RWPE1 (cell line): ENCODE measurements at regions not wholly inside any gene's neighbourhood (a gene's known extent, or its start where the extent isn't known, plus 50 kb on each side); places are given as distances from the start of the nearest gene placed in this dataset.

Experiments used
- CTCF ChIA-PET: fragments of 350-600 bp; sonication (Branson Sonifier 250); formaldehyde crosslinking; extraction: SDS; loops from one replicate; lab custom pipeline; 2021; lab: Yijun Ruan, JAX
- POLR2A ChIA-PET: fragments of 400-600 bp; formaldehyde crosslinking; extraction: SDS; loops from one replicate; lab custom pipeline; 2020; ENCODE audit warnings: antibody characterized with exemption; ENCODE audit not compliant: low non-redundant PET; lab: Yijun Ruan, JAX
- DNase-seq: peaks from one replicate; pipeline ENCODE4 v3.0.0; 2012; ENCODE audit warnings: low spot score
- H3K27ac ChIP-seq: fragments of 450-650 bp; 2 replicates; pipeline ENCODE4 v1.5.1; 2017
- TF ChIP-seq, protein P1 (sequence below): fragments of 450-650 bp; conservative IDR thresholded peaks from 2 replicates; pipeline ENCODE4 v1.5.1; 2017; ENCODE audit warnings: low read depth, mild to moderate bottlenecking

DNA sequence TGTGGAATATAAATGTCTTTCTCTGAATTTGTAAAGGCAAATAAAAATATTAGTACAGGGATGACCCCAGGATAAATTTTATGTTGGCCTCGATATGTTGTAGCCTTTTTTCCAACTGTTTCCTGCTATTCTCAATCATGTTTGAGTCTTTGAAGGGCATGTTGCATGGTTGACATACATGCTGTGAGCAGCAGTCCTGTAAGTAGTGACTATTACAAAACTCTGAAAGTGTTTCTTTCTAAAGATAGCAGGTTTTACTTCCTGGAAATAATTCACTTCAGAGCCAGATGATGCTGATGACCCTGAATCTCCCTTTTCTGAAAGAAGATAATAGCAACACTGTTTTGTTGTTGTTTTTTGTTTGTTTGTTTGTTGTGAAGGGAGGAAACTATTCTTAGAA is 393.0 kb upstream of the GNPDA2 start:
- no peak overlapping the region for H3K27ac ChIP-seq
- CTCF ChIA-PET, result interaction anchor here (0.6 kb wide), 1 partner anchor 1154 kb away, joined by 4 read pairs; no protein-coding TSS in a partner anchor
- DNase-seq, result no peak
- TF ChIP-seq, protein P1, sequence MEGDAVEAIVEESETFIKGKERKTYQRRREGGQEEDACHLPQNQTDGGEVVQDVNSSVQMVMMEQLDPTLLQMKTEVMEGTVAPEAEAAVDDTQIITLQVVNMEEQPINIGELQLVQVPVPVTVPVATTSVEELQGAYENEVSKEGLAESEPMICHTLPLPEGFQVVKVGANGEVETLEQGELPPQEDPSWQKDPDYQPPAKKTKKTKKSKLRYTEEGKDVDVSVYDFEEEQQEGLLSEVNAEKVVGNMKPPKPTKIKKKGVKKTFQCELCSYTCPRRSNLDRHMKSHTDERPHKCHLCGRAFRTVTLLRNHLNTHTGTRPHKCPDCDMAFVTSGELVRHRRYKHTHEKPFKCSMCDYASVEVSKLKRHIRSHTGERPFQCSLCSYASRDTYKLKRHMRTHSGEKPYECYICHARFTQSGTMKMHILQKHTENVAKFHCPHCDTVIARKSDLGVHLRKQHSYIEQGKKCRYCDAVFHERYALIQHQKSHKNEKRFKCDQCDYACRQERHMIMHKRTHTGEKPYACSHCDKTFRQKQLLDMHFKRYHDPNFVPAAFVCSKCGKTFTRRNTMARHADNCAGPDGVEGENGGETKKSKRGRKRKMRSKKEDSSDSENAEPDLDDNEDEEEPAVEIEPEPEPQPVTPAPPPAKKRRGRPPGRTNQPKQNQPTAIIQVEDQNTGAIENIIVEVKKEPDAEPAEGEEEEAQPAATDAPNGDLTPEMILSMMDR, result no peak
- POLR2A ChIA-PET, result no interaction called here

DNA sequence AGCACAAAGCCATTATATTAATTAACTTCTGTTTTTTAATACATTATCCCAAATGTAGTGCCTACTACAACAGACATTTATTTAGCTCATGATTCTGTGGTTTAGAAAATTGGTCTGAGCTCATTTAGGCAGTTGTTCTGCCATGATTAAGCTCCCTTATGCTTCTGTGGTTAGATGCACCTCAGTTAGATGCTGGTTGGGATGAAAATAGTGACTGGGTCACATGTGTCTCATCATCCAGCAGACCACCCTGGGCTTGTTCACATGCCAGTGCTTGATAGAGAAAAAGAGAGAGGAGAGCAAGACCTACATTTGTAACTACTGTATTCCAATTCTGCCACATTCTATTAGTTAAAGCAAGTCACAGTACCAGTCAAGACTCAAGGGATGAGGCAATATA is 376.4 kb upstream of the GNPDA2 start:
- no peak for DNase-seq
- no peak overlapping the region for H3K27ac ChIP-seq
- CTCF ChIA-PET, result no interaction called here
- TF ChIP-seq, protein P1, result no peak
- POLR2A ChIA-PET, result no interaction called here

DNA sequence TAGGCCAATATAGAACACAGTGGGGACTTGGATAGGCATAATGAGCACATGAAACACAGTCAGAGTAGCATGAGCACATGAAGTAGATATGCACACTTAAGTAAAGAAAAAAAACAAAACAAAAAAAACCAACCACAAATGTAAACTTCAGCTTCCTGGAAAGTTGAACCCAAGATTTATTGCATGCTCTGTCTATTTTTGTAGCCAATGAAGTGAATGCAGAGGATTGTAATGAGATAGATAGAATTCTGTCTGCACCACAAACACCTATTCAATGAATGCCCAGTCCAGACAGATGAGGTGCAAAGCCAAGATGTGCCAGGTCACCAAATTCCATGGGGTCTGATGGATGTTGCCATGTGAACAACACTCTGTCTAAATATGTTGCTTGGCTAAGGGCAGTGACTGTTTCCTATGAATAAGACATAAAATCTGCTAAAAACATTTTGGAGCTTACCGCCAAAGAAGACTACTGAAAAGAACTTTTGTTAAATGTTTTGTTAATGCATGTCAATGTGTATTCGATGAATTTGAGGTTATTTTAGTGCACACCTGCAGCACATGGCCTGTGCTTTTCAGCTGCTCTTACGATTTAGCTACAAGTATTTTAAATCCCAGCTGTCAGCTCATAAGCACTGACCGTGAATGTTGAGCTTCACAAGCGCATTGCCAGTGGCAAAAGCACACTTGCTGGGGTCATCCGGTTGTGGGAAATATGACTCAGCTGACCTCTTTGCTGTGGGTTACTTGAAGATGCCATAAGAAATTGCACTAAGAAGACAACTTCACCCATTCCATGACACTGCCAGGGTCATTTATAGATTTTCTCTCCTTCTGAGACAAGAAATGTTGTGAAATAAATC is 374.8 kb upstream of the GNPDA2 start:
- H3K27ac ChIP-seq, result no peak overlapping the region
- TF ChIP-seq, protein P1, result no peak
- POLR2A ChIA-PET, result no interaction called here
- CTCF ChIA-PET, result no interaction called here
- DNase-seq, result no peak

DNA sequence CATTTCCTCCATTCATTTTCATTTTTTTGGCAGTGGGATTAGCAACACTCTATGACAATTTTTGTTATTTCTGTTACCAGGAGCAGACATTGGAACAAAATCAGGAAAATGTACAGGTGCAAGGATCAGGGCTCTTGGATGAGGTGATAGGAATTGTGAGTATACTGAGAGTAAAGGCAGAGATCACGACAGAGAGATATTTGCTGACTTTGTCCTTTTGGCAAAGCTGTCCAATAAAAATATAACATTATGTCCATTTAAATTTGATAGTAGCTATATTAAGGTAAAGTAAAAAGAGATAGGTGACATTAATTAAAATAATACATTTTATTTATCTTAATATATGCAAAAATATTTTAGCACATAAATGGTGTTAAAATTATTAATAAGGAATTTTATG is 373.1 kb upstream of the GNPDA2 start:
- no peak for DNase-seq
- CTCF ChIA-PET, result no interaction called here
- TF ChIP-seq, protein P1, result no peak
- no peak overlapping the region for H3K27ac ChIP-seq
- POLR2A ChIA-PET, result no interaction called here

DNA sequence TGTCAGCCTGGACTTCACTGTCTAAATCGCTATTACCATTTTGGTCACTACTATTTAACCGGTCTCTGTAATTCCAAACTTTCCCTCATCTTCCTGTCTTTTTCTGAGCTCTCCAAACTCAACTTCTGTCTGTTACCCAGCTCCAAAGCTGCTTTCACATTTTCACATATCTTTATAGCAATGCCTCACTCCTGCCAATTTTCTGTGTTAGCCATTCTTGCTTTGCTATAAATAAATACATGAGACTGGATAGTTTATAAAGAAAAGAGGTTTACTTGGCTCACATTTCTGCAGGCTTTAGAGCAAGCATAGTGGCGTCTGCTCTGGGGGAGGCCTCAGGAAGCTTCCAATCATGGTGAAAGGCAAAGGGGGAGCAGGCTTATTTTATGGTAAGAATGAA is 368.3 kb upstream of the GNPDA2 start:
- CTCF ChIA-PET, result no interaction called here
- TF ChIP-seq, protein P1, result no peak
- H3K27ac ChIP-seq, result no peak overlapping the region
- POLR2A ChIA-PET, result no interaction called here
- DNase-seq, result no peak

DNA sequence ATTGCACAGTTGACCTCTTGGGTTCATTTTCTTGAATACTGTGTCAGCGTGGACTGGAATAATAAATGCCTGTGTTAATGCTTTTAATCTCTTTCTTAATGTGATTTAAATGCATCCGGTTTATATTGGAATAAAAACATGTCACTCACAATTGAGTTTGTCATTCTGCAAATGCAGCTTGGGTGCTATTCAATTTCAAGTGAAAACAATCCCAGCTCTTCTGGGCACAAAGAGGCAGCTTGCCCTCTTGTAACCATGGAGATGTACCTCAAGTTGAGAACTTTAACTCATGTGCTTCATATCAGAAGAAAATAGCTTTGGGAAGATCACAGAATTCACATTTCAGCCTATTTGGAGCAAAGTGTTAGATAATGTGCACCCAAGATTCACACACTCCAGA is 355.7 kb upstream of the GNPDA2 start:
- ChIA-PET POLR2A (no interaction called here), CTCF (no interaction called here)
- no peak for DNase-seq
- H3K27ac ChIP-seq, result no peak overlapping the region
- TF ChIP-seq, protein P1, result no peak
